K562 (cell line): ENCODE measurements at regions not wholly inside any gene's neighbourhood (a gene's known extent, or its start where the extent isn't known, plus 50 kb on each side); places are given as distances from the start of the nearest gene placed in this dataset.

Experiments
- ATAC-seq: fragments of 200-7000 bp; cut with Tn5 transposase; 3 replicates; pipeline ENCODE4 v1.9.1; 2020; ENCODE audit warnings: moderate library complexity
- BruUV-seq: library from RNA; stranded (reverse); fragments of 400-500 nt; replicated peaks from 2 replicates; lab custom pipeline; 2021; lab: Mats Ljungman, UMichigan
- CTCF ChIA-PET: fragments of 300-600 bp; formaldehyde crosslinking; extraction: SDS; loops from one replicate; lab custom pipeline; 2021; ENCODE audit warnings: low intra/inter-chr PET ratio; lab: Yijun Ruan, JAX
- POLR2A ChIA-PET: fragments of 300-600, 350-650 bp; sonication (Branson Sonifier 250); formaldehyde crosslinking; extraction: SDS; loops from one replicate; lab custom pipeline; 2021; ENCODE audit warnings: antibody characterized with exemption, inconsistent platforms; lab: Yijun Ruan, JAX
- DNase-seq, 4 experiments: peaks; one replicate each; pipeline versions ENCODE4 v3.0.0 to v3.0.0-alpha.2; 2011 to 2018; ENCODE audit warnings: low spot score in 3 of 4, mixed read lengths in 3 of 4; ENCODE audit errors: extremely low read depth in 1 of 4
- FAIRE-seq: peaks from 2 replicates; lab custom pipeline; 2011; peaks lifted over from hg19 to GRCh38; lab: Jason Lieb, UNC
- H2AFZ ChIP-seq: 2 replicates; pipeline ENCODE4 v1.6.0; 2011; ENCODE audit warnings: low read depth, low read length, control low read depth, inconsistent platforms
- H3K27ac ChIP-seq: fragments of 200-600 bp; 3 replicates; pipeline ENCODE4 v1.8.0; 2011; ENCODE audit warnings: low read depth, mild to moderate bottlenecking, control low read depth, inconsistent platforms, low read length, moderate library complexity, mixed read lengths; ENCODE audit errors: extremely low read depth
- H3K27me3 ChIP-seq, 2 experiments: fragments of 300-600 bp in 1 of 2; 2 replicates in 1 of 2; 3 replicates in 1 of 2; pipeline versions ENCODE4 v1.6.0 to v1.8.0; 2011; ENCODE audit warnings: inconsistent platforms in 2 of 2, low read length in 2 of 2, mild to moderate bottlenecking in 1 of 2, mixed read lengths in 1 of 2, moderate library complexity in 1 of 2; ENCODE audit not compliant: control insufficient read depth in 2 of 2, insufficient read depth in 2 of 2
- H3K36me3 ChIP-seq: fragments of 300-600 bp; 3 replicates; pipeline ENCODE4 v1.8.0; 2011; ENCODE audit warnings: mild to moderate bottlenecking, low read length, inconsistent platforms; ENCODE audit not compliant: control insufficient read depth, insufficient read depth
- H3K4me1 ChIP-seq, 2 experiments: fragments of 200-600 bp in 1 of 2; replicated peaks in 1 of 2; 2 replicates in 1 of 2; 3 replicates in 1 of 2; pipeline versions ENCODE4 v1.5.1 to v1.8.0; 2011; ENCODE audit warnings: inconsistent platforms in 2 of 2, low read length in 2 of 2, mild to moderate bottlenecking in 1 of 2, mixed read lengths in 1 of 2, moderate library complexity in 1 of 2; ENCODE audit not compliant: control insufficient read depth in 2 of 2, insufficient read depth in 2 of 2
- H3K4me2 ChIP-seq: 2 replicates; pipeline ENCODE4 v1.6.1; 2011; ENCODE audit warnings: low read length, control low read depth, inconsistent platforms, mixed read lengths; ENCODE audit not compliant: insufficient read depth
- H3K4me3 ChIP-seq: fragments of 200-600 bp; sonication (generic), shearing (Covaris generic); 2 replicates; pipeline ENCODE4 v1.5.1; 2016; ENCODE audit warnings: control low read depth, inconsistent platforms
- H3K79me2 ChIP-seq: fragments of 200-600 bp; 3 replicates; pipeline ENCODE4 v1.8.0; 2011; ENCODE audit warnings: low read length, inconsistent platforms; ENCODE audit not compliant: control insufficient read depth, insufficient read depth
- H3K9ac ChIP-seq, 2 experiments: 2 replicates each; pipeline versions ENCODE4 v1.6.0 to v1.6.1; 2011; ENCODE audit warnings: low read depth in 2 of 2, low read length in 2 of 2, control low read depth in 1 of 2, inconsistent platforms in 1 of 2, mild to moderate bottlenecking in 1 of 2, mixed read lengths in 1 of 2; ENCODE audit not compliant: insufficient read depth in 1 of 2
- H3K9me1 ChIP-seq: one replicate; pipeline ENCODE4 v1.6.0; 2011; ENCODE audit warnings: inconsistent platforms, mild to moderate bottlenecking, low read length, moderate library complexity; ENCODE audit not compliant: control insufficient read depth, insufficient read depth
- H3K9me3 ChIP-seq: replicated peaks from 2 replicates; pipeline ENCODE4 v1.5.1; 2011; ENCODE audit warnings: low read depth, low read length, inconsistent platforms; ENCODE audit not compliant: control insufficient read depth, insufficient read depth
- H4K20me1 ChIP-seq: replicated peaks from 2 replicates; pipeline ENCODE4 v1.6.1; 2011; ENCODE audit warnings: low read length, inconsistent platforms, mixed read lengths; ENCODE audit not compliant: control insufficient read depth, insufficient read depth
- ATF4 ChIP-seq: fragments of 450-650 bp; formaldehyde crosslinking; IDR thresholded peaks from 2 replicates; pipeline ENCODE4 v1.4.0; 2022; ENCODE audit warnings: mild to moderate bottlenecking, moderate library complexity
- GATAD2B ChIP-seq: fragments of 450-650 bp; IDR thresholded peaks from 2 replicates; pipeline ENCODE4 v1.6.1; 2017; ENCODE audit warnings: mild to moderate bottlenecking, borderline replicate concordance
- HDGF ChIP-seq: fragments of 450-650 bp; IDR thresholded peaks from 2 replicates; pipeline ENCODE4 v1.6.1; 2016
- IRF9 ChIP-seq: fragments of 450-650 bp; IDR thresholded peaks from 2 replicates; pipeline ENCODE4 v1.6.1; 2016; ENCODE audit warnings: missing biosample characterization, missing genetic modification characterization
- MECOM ChIP-seq: fragments of 250-450 bp; sonication (Bioruptor Pico); IDR thresholded peaks from 2 replicates; pipeline ENCODE4 v1.8.0; 2022; ENCODE audit warnings: inconsistent platforms
- PCBP2 ChIP-seq: fragments of 200-400 bp; formaldehyde crosslinking; IDR thresholded peaks from 2 replicates; pipeline ENCODE4 v1.6.1; 2018; ENCODE audit warnings: low read length, low read depth, mild to moderate bottlenecking, moderate library complexity; ENCODE audit not compliant: poor library complexity, severe bottlenecking
- PRPF4 ChIP-seq: fragments of 200-400 bp; formaldehyde crosslinking; IDR thresholded peaks from one replicate; pipeline ENCODE4 v1.6.1; 2017; ENCODE audit warnings: low read length, low read depth, mild to moderate bottlenecking; ENCODE audit not compliant: insufficient read depth, poor library complexity, severe bottlenecking
- RAD51 ChIP-seq: fragments of 450-650 bp; IDR thresholded peaks from 2 replicates; pipeline ENCODE4 v1.7.1; 2016; ENCODE audit warnings: low read depth, mild to moderate bottlenecking, borderline replicate concordance
- STAT5A ChIP-seq: IDR thresholded peaks from 2 replicates; pipeline ENCODE4 v1.6.1; 2012; ENCODE audit warnings: low read length, inconsistent platforms, borderline replicate concordance
- ZC3H11A ChIP-seq: IDR thresholded peaks from 2 replicates; pipeline ENCODE4 v1.6.1; 2012; ENCODE audit warnings: low read depth, low read length, improper control_type of control experiment
- ZFP36 ChIP-seq: fragments of 150-350 bp; IDR thresholded peaks from 2 replicates; pipeline ENCODE4 v1.6.1; 2018; ENCODE audit warnings: low read length, low read depth; ENCODE audit not compliant: partially characterized antibody
- ZNF282 ChIP-seq: sonication (generic); formaldehyde crosslinking; IDR thresholded peaks from 2 replicates; pipeline ENCODE4 v1.8.1; 2023; ENCODE audit warnings: missing genetic modification reagents
- ZNF830 ChIP-seq: fragments of 250-450 bp; sonication (Bioruptor Pico); IDR thresholded peaks from 2 replicates; pipeline ENCODE4 v1.5.0; 2021; ENCODE audit warnings: mild to moderate bottlenecking
- WGBS: fragments of 100-300 bp; shearing (Covaris generic); methylation state at CpG from one replicate; pipeline ENCODE4 v1.1.6; 2016; ENCODE audit warnings: low coverage, mixed read lengths; ENCODE audit not compliant: insufficient coverage; ENCODE audit errors: missing lambda C conversion rate; 5-methylcytosine and 5-hydroxymethylcytosine counted together
- in situ Hi-C: fragments of 300-500 bp; cut with MboI; formaldehyde crosslinking; loops from 4 replicates; pipeline ENCODE4 v1.15.0; 2018; ENCODE audit warnings: inconsistent platforms, mixed read lengths
- intact Hi-C: fragments of 100-400 bp; cut with micrococcal nuclease; formaldehyde crosslinking; loops from 2 replicates; pipeline ENCODE4 v1.14.2; 2022

GRCh38 chr17:70699408-70699807 lies 530.1 kb downstream of the KCNJ2 start:
- intact Hi-C loops: no loop called here

GRCh38 chr17:70702683-70703255 lies 533.4 kb downstream of the KCNJ2 start:
- Histone ChIP-seq H3K36me3 (no peaks in the 10 kb centered on the region), H3K4me3 (no peak overlapping the region), H3K9me3 (no peaks in the 10 kb centered on the region), H4K20me1 (no peaks in the 10 kb centered on the region), H3K9ac (no peak overlapping the region), H3K27ac (no peak overlapping the region), H3K4me1 (no peaks in the 10 kb centered on the region), H3K4me2 (no peak overlapping the region), H2AFZ (no peak overlapping the region), H3K27me3 (no peaks in the 10 kb centered on the region), H3K9me1 (no peaks in the 10 kb centered on the region), H3K79me2 (no peaks in the 10 kb centered on the region)
- no TSS peak for BruUV-seq
- ATAC-seq (no peak), DNase-seq (no peak), FAIRE-seq (no peak)
- intact Hi-C loops: no loop called here
- TF ChIP-seq STAT5A (no peak), ZNF282 (CRISPR knock-in tag) (no peak), ZFP36 (no peak), HDGF (no peak), ZNF830 (CRISPR knock-in tag) (no peak), GATAD2B (no peak), ZC3H11A (no peak), IRF9 (no peak)
- WGBS: 0% methylated on average over 3 of the region's 3 CpGs
- CTCF ChIA-PET: no interaction called here
- POLR2A ChIA-PET: no interaction called here
- in situ Hi-C loops: no loop called here

More at GRCh38 chr17:70699408-70699807, 530.1 kb downstream of the KCNJ2 start:
- no peaks in the 10 kb centered on the region for H4K20me1 ChIP-seq
- no peaks in the 10 kb centered on the region for H3K36me3 ChIP-seq
- no peak overlapping the region for H3K27ac ChIP-seq
- no peaks in the 10 kb centered on the region for H3K4me1 ChIP-seq
- ChIA-PET POLR2A (no interaction called here), CTCF (no interaction called here)
- no peak overlapping the region for H3K9ac ChIP-seq
- H2AFZ ChIP-seq: no peak overlapping the region
- no peaks in the 10 kb centered on the region for H3K9me1 ChIP-seq
- WGBS: 0% methylated on average over 2 of the region's 2 CpGs
- H3K9me3 ChIP-seq: no peaks in the 10 kb centered on the region
- no peak overlapping the region for H3K4me3 ChIP-seq
- DNase-seq (no peak), ATAC-seq (no peak), FAIRE-seq (no peak)
- no peaks in the 10 kb centered on the region for H3K79me2 ChIP-seq
- H3K4me2 ChIP-seq: no peak overlapping the region
- no TSS peak for BruUV-seq
- H3K27me3 ChIP-seq: no peaks in the 10 kb centered on the region
- in situ Hi-C loops: no loop called here
- TF ChIP-seq RAD51: no peak
- no peak for TF ChIP-seq PCBP2
- no peak for TF ChIP-seq ATF4 (CRISPR knock-in tag)
- TF ChIP-seq PRPF4: no peak
- no peak for TF ChIP-seq MECOM (CRISPR knock-in tag)
